ENCODE measurements at regions not wholly inside any gene's neighbourhood (a gene's known extent, or its start where the extent isn't known, plus 50 kb on each side); places are given as distances from the start of the nearest gene placed in this dataset.

DNA sequence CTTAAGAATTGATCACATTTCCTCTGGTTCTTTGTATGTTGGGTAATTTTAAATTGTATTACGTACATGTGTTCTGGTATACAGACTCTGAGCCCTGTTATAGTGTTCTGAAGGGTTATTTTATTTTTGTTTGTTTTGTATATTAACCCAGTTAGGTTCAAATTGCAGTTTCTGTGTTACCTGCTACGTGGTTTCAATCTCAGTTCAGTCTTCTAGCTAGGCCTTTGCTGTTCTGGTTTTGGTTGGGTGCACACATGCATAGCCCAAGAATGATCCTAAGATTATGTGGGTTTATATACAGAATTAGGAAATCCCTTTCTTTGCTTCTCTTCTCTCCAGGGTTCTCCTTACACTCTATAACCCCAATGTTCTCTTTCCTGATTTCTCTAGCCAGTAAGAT is 161.0 kb downstream of the PPP1R2C start:
- FAIRE-seq (no peak), DNase-seq (ENCODE audit: low read depth) (no peak)
- no peaks in the 10 kb centered on the region for H3K36me3 ChIP-seq (ENCODE audit: control insufficient read depth, insufficient read depth, low read length)
- TF ChIP-seq, protein P1, sequence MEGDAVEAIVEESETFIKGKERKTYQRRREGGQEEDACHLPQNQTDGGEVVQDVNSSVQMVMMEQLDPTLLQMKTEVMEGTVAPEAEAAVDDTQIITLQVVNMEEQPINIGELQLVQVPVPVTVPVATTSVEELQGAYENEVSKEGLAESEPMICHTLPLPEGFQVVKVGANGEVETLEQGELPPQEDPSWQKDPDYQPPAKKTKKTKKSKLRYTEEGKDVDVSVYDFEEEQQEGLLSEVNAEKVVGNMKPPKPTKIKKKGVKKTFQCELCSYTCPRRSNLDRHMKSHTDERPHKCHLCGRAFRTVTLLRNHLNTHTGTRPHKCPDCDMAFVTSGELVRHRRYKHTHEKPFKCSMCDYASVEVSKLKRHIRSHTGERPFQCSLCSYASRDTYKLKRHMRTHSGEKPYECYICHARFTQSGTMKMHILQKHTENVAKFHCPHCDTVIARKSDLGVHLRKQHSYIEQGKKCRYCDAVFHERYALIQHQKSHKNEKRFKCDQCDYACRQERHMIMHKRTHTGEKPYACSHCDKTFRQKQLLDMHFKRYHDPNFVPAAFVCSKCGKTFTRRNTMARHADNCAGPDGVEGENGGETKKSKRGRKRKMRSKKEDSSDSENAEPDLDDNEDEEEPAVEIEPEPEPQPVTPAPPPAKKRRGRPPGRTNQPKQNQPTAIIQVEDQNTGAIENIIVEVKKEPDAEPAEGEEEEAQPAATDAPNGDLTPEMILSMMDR (IDR thresholded peaks at IDR 0.05; ENCODE audit: insufficient read depth, low read length, severe bottlenecking): no peak
- H3K27me3 ChIP-seq (ENCODE audit: control insufficient read depth, insufficient read depth, low read length): no peaks in the 10 kb centered on the region
- no peak overlapping the region for H3K4me3 ChIP-seq (ENCODE audit: low read depth, low read length)

DNA sequence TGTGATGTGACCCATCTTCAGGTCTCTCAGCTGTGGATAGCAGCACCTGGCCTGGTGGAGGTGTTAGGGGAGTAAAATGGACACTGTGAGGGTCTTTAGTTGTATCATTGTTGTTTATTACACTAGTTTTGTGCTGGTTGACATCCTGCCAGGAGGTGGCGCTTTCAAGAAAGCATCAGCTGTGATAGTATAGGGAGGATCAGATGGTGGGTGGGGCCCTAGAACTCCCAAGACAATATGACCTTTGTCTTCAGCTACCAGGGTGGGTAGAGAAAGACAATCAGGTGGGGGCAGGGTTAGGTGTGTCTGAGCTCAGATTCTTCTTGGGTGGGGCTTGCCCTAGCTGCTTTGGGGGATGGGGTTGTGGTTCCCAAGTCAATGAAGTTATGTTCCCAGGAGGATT is 162.8 kb downstream of the PPP1R2C start:
- TF ChIP-seq, protein P1 (IDR thresholded peaks at IDR 0.05; ENCODE audit: insufficient read depth, low read length, severe bottlenecking): no peak
- Histone ChIP-seq H3K36me3 (ENCODE audit: control insufficient read depth, insufficient read depth, low read length) (no peaks in the 10 kb centered on the region), H3K4me3 (ENCODE audit: low read depth, low read length) (no peak overlapping the region), H3K27me3 (ENCODE audit: control insufficient read depth, insufficient read depth, low read length) (no peaks in the 10 kb centered on the region)
- FAIRE-seq: no peak
- DNase-seq (ENCODE audit: low read depth): peak; percentile 4

DNA sequence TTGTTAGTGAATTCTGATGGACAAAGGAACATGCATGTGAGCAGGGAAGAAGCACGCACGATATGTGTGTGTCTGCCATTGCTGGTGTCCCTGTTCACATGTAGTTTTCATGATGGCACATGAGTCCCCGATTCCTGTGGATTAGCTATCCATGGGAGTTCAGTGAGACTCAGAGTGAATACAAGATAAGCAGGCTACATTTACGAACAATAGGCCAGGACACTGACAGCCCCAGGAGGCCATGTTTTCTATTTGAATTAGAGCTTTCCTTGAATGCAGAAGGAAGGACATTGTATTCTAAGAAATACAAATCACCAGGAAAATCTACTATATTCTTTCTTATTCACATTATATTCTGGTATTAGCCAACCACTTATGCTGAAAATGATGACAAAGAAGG is 171.4 kb downstream of the PPP1R2C start:
- Histone ChIP-seq H3K4me3 (ENCODE audit: low read depth, low read length) (no peak overlapping the region), H3K36me3 (ENCODE audit: control insufficient read depth, insufficient read depth, low read length) (no peaks in the 10 kb centered on the region), H3K27me3 (ENCODE audit: control insufficient read depth, insufficient read depth, low read length) (no peaks in the 10 kb centered on the region)
- DNase-seq (ENCODE audit: low read depth) (no peak), FAIRE-seq (no peak)
- TF ChIP-seq, protein P1 (IDR thresholded peaks at IDR 0.05; ENCODE audit: insufficient read depth, low read length, severe bottlenecking): no peak

DNA sequence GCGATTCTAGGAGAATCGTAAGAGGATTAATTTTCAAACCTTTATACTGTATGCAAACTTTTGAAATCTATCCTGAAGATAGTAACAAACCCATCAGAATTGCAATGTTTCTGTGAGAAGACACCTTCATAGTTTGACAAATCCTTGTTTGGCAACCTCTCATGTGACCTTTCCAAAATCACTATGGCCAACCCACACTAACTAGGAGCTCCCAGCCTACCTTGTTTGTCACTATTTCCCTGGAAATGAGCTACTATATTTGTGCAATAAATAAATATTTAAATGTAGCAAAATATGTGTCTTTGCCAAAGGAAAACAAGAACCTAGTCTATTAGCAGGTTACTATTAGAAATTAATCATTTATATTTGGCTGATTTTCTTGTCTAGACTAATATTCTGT is 173.7 kb downstream of the PPP1R2C start:
- FAIRE-seq: no peak
- TF ChIP-seq, protein P1 (IDR thresholded peaks at IDR 0.05; ENCODE audit: insufficient read depth, low read length, severe bottlenecking): no peak

DNA sequence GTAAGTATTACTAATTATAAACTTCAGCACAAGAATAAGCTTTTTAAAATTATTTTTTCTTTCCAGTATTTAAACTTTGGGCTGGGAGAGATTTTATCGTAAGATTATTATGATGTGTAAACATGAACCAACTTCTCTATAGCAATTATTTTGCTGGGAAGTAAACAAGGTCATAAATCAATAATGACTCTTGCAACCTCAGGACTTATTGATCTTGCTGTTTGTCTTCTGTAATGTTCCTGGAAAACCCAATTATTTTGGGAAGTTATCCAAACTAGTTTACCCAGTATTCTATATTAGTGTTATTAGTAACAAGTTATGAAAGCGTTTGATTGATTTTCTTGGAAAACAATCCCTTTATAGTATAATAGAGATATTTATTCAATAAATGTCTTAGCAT is 174.9 kb downstream of the PPP1R2C start:
- Histone ChIP-seq H3K4me3 (ENCODE audit: low read depth, low read length) (no peak overlapping the region), H3K36me3 (ENCODE audit: control insufficient read depth, insufficient read depth, low read length) (no peaks in the 10 kb centered on the region), H3K27me3 (ENCODE audit: control insufficient read depth, insufficient read depth, low read length) (no peaks in the 10 kb centered on the region)
- no peak for DNase-seq (ENCODE audit: low read depth)
- TF ChIP-seq, protein P1 (IDR thresholded peaks at IDR 0.05; ENCODE audit: insufficient read depth, low read length, severe bottlenecking): no peak
- FAIRE-seq: no peak

More for the DNA sequence above, 173.7 kb downstream of the PPP1R2C start:
- H3K27me3 ChIP-seq (ENCODE audit: control insufficient read depth, insufficient read depth, low read length): no peaks in the 10 kb centered on the region
- H3K36me3 ChIP-seq (ENCODE audit: control insufficient read depth, insufficient read depth, low read length): no peaks in the 10 kb centered on the region
- no peak for DNase-seq (ENCODE audit: low read depth)
- H3K4me3 ChIP-seq (ENCODE audit: low read depth, low read length): no peak overlapping the region

DNA sequence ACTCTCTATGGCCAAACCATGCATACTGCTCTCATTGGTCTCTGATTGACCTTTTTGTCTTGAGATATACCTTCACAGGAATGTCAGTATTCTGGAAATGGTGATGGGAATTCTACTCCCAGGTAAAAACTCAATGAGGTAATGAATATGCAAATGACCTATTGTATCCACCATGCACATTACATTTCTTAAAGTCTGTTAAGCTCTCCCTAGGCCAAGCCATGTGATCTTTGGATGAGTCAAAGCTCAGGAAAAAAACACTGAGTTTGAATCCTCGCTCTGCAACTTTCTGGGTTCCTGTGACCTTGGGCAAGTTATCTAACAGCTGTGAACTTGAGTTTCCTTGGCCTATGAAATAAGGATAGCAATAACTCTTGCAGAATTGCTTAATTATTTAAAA is 175.4 kb downstream of the PPP1R2C start:
- FAIRE-seq: peak; percentile 7
- TF ChIP-seq, protein P1 (IDR thresholded peaks at IDR 0.05; ENCODE audit: insufficient read depth, low read length, severe bottlenecking): no peak

More for the DNA sequence above, 175.4 kb downstream of the PPP1R2C start:
- no peak for DNase-seq (ENCODE audit: low read depth)
- Histone ChIP-seq H3K27me3 (ENCODE audit: control insufficient read depth, insufficient read depth, low read length) (no peaks in the 10 kb centered on the region), H3K36me3 (ENCODE audit: control insufficient read depth, insufficient read depth, low read length) (no peaks in the 10 kb centered on the region), H3K4me3 (ENCODE audit: low read depth, low read length) (no peak overlapping the region)
